GM13977 (cell line): ENCODE measurements at regions not wholly inside any gene's neighbourhood (a gene's known extent, or its start where the extent isn't known, plus 50 kb on each side); places are given as distances from the start of the nearest gene placed in this dataset.
A peak's percentile ranks its signal among the peaks of the same experiment; 100 is the strongest.
"Not testable (repeated sequence)": the region's sequence is repeated elsewhere in the genome, so short reads cannot be mapped to it uniquely, and the experiment has no call there.

Experiments
- DNase-seq: peaks from one replicate; pipeline ENCODE4 v3.0.0; 2012; ENCODE audit warnings: low spot score
- CTCF ChIP-seq: IDR thresholded peaks from 2 replicates; pipeline ENCODE4 v1.5.1; 2012; ENCODE audit warnings: mild to moderate bottlenecking, control low read depth; ENCODE audit not compliant: insufficient read depth; ENCODE audit errors: extremely low read depth, missing control alignments
- in situ Hi-C: fragments of 300-500 bp; cut with MboI; formaldehyde crosslinking; loops from one replicate; pipeline ENCODE4 v1.12.0; 2022; ENCODE audit warnings: low sequenced_read_pairs, low pct_unique_long_range_greater_than_20kb, mixed read lengths, inconsistent platforms; ENCODE audit not compliant: unreplicated experiment

DNA sequence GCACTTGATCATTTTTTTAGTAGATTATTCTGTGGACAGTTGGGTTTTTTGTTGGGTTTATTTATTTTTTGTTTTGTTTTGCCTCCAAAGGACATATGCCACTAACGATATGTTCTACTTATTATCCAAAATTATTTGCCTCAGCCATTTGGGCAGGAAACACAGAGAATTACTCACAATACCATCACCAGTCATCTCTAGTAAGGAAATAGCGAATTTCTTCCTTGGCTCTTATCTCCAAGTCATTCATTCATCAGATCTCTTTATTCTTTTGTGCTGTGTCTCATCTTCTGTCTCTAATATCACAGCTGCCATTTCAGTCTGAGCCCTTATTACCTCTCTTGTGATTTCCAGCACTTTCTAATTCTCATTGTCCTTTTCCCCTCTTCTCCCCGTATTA, 130.4 kb upstream of the SMLR1 start:
- no peak for TF ChIP-seq CTCF
- in situ Hi-C loops: no loop called here
- no peak for DNase-seq

GRCh38 chr6:130697271-130697994, 129.8 kb upstream of the SMLR1 start:
- no peak for DNase-seq
- in situ Hi-C loops: no loop called here
- TF ChIP-seq CTCF: no peak

- in situ Hi-C loops: no loop called here
- peak; percentile 58 for DNase-seq
- TF ChIP-seq CTCF: peak; percentile 80
Observed at GRCh38 chr6:130697995-130698535, 129.1 kb upstream of the SMLR1 start.

DNA sequence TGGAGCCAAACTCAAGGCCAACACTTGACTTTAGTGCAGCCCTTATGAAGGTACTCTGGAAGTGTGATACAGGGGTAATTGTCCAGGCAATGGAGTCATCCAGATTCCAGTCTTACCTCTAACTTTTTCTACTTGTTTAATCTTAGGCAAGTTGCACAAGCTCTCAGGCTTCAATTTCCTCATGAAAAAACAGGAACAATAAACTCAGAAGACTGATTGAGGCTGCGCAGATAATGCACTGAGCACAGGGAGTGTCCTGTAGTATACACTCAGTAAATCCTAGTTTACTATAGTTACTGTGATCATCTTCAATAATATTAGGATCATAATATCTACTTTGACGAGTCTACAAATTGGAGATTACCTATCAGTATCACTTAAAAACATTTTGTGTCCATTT, 127.5 kb upstream of the SMLR1 start:
- no peak for TF ChIP-seq CTCF
- in situ Hi-C loops: no loop called here
- no peak for DNase-seq

DNA sequence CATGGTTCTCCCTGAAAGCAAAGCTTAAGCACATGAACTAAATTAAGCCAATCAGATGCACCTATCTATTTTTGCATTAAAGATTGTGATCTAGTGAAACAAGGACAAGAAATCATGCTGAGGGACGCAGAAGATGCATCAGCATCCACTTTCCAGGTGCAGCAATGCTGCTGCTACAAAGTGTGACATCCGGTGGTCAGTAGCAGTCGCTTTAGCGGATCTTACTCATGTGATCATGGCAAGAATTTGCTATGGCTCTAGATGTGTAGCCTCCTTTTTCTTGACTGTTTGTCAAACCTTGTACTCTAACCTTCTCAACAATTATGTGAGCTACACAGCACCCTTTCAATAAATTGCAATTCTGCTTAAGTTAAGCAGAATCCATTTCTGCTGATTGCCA, 126.8 kb upstream of the SMLR1 start:
- TF ChIP-seq CTCF: no peak
- no peak for DNase-seq
- in situ Hi-C loops: no loop called here

DNA sequence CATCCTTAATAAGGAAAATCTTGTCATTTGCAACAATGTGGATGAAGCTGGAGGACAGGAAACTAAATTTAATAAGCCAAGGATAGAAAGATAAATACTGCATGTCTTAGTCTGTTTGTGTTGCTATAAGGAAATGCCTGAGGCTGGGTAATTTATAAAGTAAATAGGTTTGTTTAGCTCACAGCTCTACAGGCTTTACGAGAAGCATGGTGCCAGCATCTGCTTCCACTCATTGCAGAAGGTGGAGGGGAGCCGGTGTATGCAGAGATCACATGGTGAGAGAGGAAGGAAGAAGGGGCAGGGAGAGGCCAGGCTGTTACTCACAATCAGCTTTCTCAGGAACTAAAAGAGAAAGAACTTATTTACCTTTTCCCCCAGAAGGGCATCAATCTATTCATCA, 118.9 kb upstream of the SMLR1 start:
- in situ Hi-C loops: no loop called here
- TF ChIP-seq CTCF: no peak
- DNase-seq: no peak

GRCh38 chr6:130711641-130712040, 115.6 kb upstream of the SMLR1 start:
- in situ Hi-C loops, DNase-seq: not testable (repeated sequence)
